ENCODE measurements at regions not wholly inside any gene's neighbourhood (a gene's known extent, or its start where the extent isn't known, plus 50 kb on each side); places are given as distances from the start of the nearest gene placed in this dataset.

DNA sequence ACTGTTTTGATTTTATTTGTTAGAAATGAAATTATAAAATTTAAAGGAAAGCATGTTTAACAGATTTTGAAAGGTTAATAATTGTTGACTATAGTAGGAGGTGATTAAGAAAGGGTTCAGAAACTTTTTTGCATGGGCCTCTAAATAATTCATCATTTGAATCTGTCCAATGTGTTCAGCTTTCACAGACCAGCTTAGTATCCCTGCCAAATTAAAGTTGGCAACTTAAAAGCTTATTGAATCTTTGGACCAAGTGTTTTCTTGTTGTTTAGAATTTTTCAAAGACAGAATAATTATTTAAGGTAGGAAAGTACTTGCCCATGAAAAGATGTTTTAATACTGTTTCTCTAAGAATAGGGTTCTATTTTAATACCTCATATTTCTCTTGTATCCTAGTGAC lies 466.0 kb downstream of the GJA1 start:
- DNase-seq (ENCODE audit: low read depth) = no peak
- no peaks in the 10 kb centered on the region for H3K27me3 ChIP-seq (ENCODE audit: control insufficient read depth, insufficient read depth, low read length)
- no peaks in the 10 kb centered on the region for H3K36me3 ChIP-seq (ENCODE audit: control insufficient read depth, insufficient read depth, low read length)
- no peak overlapping the region for H3K4me3 ChIP-seq (ENCODE audit: low read depth, low read length)
- TF ChIP-seq, protein P1, sequence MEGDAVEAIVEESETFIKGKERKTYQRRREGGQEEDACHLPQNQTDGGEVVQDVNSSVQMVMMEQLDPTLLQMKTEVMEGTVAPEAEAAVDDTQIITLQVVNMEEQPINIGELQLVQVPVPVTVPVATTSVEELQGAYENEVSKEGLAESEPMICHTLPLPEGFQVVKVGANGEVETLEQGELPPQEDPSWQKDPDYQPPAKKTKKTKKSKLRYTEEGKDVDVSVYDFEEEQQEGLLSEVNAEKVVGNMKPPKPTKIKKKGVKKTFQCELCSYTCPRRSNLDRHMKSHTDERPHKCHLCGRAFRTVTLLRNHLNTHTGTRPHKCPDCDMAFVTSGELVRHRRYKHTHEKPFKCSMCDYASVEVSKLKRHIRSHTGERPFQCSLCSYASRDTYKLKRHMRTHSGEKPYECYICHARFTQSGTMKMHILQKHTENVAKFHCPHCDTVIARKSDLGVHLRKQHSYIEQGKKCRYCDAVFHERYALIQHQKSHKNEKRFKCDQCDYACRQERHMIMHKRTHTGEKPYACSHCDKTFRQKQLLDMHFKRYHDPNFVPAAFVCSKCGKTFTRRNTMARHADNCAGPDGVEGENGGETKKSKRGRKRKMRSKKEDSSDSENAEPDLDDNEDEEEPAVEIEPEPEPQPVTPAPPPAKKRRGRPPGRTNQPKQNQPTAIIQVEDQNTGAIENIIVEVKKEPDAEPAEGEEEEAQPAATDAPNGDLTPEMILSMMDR (IDR thresholded peaks at IDR 0.05; ENCODE audit: insufficient read depth, low read length, poor library complexity, severe bottlenecking) = no peak

DNA sequence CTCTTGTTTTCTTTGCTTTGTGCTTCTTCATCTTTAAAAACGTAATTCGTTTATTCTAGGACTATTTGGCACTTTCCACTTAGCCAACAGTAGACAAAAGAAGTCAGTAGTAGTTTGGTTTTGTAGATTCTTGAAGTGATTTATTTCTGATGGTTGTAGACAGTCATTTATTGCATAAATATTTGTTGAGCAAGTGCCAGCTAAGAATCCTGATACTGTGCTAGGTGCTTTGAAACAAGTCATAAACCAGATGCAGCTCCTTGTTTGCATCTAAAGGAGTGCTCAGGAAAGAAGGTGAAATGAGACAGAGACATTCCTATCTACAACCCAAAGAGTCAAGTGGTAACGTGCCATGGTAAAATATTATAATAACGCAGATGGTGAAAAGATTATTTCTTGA lies 469.1 kb downstream of the GJA1 start:
- TF ChIP-seq, protein P1 (IDR thresholded peaks at IDR 0.05; ENCODE audit: insufficient read depth, low read length, poor library complexity, severe bottlenecking) = no peak
- Histone ChIP-seq H3K4me3 (ENCODE audit: low read depth, low read length) (no peak overlapping the region), H3K27me3 (ENCODE audit: control insufficient read depth, insufficient read depth, low read length) (no peaks in the 10 kb centered on the region), H3K36me3 (ENCODE audit: control insufficient read depth, insufficient read depth, low read length) (no peaks in the 10 kb centered on the region)
- DNase-seq (ENCODE audit: low read depth) = no peak

DNA sequence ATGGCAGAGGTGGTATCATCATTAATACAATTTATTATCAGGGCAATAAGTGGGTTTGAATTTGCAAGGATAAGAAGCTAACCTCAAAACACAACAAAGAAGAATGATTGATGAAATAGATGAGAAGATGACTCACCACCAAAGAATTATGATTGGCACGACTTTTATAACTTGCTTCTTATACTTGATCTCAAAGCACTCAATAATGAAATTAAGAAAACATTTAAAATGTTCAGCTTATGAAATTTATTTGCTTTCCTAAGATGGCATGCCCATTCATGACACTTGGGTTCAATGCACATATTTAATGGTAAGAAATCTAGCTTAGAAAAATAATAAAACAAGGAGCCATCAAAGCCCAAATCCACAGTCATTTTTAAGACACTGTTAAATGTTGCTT lies 477.5 kb downstream of the GJA1 start:
- no peak for DNase-seq (ENCODE audit: low read depth)
- no peak overlapping the region for H3K4me3 ChIP-seq (ENCODE audit: low read depth, low read length)
- H3K36me3 ChIP-seq (ENCODE audit: control insufficient read depth, insufficient read depth, low read length) = no peaks in the 10 kb centered on the region
- TF ChIP-seq, protein P1 (IDR thresholded peaks at IDR 0.05; ENCODE audit: insufficient read depth, low read length, poor library complexity, severe bottlenecking) = no peak
- H3K27me3 ChIP-seq (ENCODE audit: control insufficient read depth, insufficient read depth, low read length) = no peaks in the 10 kb centered on the region

DNA sequence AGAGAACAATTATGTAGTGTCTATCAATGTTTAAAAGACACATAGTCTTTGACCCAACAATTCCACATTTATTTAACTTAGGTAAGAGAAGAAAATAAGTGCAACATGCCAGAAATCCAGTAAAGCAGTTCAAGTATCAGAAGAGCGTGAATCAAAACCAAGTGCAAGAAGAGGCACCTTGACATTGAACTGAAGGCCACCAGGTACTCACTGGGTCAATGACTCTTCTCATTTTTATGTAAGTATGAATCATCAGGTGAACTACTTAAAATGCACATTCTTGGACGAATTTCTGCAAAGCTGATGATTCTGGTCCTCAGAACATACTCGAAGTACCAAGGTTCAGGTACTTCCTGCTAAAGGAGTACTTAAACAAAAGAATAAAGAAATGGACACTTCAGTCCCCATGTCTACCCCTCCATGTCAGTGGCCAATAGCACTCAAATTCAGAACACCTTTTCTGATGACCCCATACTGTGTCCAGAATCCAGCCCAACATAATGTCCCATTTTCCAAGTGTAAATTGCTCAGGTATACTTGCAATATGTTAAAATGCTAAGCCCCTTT lies 481.9 kb downstream of the GJA1 start:
- TF ChIP-seq, protein P1 (IDR thresholded peaks at IDR 0.05; ENCODE audit: insufficient read depth, low read length, poor library complexity, severe bottlenecking) = no peak
- H3K36me3 ChIP-seq (ENCODE audit: control insufficient read depth, insufficient read depth, low read length) = no peaks in the 10 kb centered on the region

DNA sequence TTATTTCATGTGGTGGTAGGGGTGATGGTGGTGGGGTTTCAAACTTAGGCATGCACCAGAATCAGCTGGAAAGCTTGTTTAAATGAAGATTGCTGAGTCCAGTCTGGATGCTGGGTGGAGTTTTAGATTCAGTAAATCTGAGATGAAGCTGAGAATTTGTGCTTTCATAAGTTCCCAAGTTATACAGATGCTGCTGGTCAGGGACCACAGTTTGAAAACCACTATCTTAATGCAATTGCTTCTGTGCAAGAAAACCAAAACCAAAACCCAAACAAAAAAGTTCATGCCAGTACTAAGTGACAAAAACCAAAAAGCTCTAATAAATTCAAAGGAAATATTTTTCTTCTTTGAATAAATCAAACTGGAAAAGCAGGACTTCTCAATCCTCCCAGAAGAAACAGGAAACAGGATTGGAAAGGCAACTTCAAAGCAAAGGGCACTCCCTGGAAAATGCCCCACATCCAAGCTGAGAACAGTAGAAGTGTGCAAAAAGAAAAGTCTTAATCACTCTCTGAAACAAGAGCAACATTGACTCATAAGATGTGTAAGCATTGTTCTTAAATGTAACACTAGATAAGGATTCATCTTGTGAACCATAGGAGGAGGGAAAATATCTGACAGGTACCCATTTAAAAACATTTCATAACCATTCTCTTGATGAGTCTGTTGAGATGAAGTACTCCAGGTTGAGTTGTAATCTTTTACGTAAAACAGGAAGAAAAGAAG lies 481.5 kb upstream of the HSF2 start:
- Histone ChIP-seq H3K27me3 (ENCODE audit: control insufficient read depth, insufficient read depth, low read length) (no peaks in the 10 kb centered on the region), H3K4me3 (ENCODE audit: low read depth, low read length) (no peak overlapping the region), H3K36me3 (ENCODE audit: control insufficient read depth, insufficient read depth, low read length) (no peaks in the 10 kb centered on the region)
- TF ChIP-seq, protein P1 (IDR thresholded peaks at IDR 0.05; ENCODE audit: insufficient read depth, low read length, poor library complexity, severe bottlenecking) = no peak
- no peak for DNase-seq (ENCODE audit: low read depth)

More for the DNA sequence above, 481.9 kb downstream of the GJA1 start:
- no peak for DNase-seq (ENCODE audit: low read depth)
- H3K4me3 ChIP-seq (ENCODE audit: low read depth, low read length) = no peak overlapping the region
- H3K27me3 ChIP-seq (ENCODE audit: control insufficient read depth, insufficient read depth, low read length) = no peaks in the 10 kb centered on the region

DNA sequence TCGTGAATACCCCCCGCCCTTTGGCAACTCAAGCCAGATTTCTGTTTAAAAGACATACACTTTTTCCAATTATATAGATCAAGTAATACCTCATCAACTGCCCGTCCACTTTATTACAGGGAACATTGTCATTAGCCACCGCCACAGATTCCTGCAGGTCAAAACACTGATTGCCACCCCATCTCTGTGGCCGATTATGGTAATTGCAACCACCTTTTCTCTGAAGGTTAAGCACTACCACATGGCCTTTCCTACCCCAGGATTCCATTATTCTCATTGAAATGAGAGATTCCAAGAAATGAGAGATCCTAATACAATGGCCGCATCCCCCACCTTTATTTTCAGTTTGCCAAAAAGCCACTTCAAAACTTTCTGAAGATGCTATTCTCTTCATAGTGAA lies 478.8 kb upstream of the HSF2 start:
- Histone ChIP-seq H3K27me3 (ENCODE audit: control insufficient read depth, insufficient read depth, low read length) (no peaks in the 10 kb centered on the region), H3K36me3 (ENCODE audit: control insufficient read depth, insufficient read depth, low read length) (no peaks in the 10 kb centered on the region), H3K4me3 (ENCODE audit: low read depth, low read length) (no peak overlapping the region)
- TF ChIP-seq, protein P1 (IDR thresholded peaks at IDR 0.05; ENCODE audit: insufficient read depth, low read length, poor library complexity, severe bottlenecking) = no peak
- no peak for DNase-seq (ENCODE audit: low read depth)

Measured in kidney epithelial cell (primary cell).